Stimulated activated CD4-positive, alpha-beta T cell treated with anti-CD3 and anti-CD28 coated beads, TNF-alpha, amount 100 ng/mL, for 1 hour (primary cell): ENCODE measurements at regions not wholly inside any gene's neighbourhood (a gene's known extent, or its start where the extent isn't known, plus 50 kb on each side); places are given as distances from the start of the nearest gene placed in this dataset.

ENCODE experiments used
- DNase-seq, 3 donors: peaks; one replicate each; pipeline ENCODE4 v3.0.0-alpha.2; 2020; ENCODE audit warnings: low read depth in 3 of 3, low spot score in 1 of 3

DNA sequence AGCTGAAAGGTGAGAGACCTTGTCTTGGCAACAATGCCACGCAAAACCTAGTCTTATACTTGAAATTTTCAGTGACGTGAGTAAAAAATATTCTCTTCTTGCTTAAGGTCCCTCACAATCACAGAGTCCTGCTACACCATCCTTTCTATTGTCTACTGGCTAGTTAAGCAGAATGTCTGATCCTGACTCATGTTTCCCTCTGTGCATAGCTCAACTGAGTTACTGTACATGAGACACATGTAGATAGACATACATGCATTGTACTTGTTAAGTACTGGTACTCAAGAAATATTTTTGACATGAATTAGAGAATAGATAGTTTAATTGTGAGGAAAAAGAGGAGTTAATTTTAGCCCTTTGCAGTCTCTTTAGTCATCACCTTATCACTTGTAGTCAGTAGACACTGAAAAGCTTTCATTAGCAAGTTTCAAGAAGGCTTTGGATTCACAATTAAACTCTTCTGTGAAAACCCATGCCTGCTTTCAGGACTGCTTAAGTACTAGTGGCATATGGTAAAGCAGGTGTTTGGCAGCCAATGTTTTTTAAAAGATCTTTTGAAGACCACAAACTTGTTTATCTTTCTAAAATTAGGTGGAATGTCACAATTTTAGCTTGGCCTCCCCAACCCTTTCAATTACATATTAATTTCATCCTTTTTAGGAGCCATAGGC, 158.7 kb upstream of the CCDC150 start:
- DNase-seq = no peak

DNA sequence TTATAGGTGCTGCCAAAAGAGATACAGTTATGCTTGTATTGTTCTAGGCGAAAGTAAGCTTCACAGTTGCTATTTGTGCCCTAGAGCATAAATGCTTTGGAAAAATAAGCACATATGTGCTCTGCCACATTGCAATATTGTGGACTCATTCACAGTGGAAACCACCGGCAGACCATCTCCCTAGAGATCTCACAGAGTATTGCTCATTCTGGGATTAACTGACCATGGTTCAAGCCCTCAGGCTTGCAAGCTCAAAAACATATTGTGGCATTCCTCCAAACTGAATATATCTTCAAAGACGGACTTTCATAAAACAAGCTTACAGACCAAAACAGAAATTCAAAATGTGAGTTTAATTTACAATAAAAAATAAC, 158.2 kb upstream of the CCDC150 start:
- no peak for DNase-seq

DNA sequence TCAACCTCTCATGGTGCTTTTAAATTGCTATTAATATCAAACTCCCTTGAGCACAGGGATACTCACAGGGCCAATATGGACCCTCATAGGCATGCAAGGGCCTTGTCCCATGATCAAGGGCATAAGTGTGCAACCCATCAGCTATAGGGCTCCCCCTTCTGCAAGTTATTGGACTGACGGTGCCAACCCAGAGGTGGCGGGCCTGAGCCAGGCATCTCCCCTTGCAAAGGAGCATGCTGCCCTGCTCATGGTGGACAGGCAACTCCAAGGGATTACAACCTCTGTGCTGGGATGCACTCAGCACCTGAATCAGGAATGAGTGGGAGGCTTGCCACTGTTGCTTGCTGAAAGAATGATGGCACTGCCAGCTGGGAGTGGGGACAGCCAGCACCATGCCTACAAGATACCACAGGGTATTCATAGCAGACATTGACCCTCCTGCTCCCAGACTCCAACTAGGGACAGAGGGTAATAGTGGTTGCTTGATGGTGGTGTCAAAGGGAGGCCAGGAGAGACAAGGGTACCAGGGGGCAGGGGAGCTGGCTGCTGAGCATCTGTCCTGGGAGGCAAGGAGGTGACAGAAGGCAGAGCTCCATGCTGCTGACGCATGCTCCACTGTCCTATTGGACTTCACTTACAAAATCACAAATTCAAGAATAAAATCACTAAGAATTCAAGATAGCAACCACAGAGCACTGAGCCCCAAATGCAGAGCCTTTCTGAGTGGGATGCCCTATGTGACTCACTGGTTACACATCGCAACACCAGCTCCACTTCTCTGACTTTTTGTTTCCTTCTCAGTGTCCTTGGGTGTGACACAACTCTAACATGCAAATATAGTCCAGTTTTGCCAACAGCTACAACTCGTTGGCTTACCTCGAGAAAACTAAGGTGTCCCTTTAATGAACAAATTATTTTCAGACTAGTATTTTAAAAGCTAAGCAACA, 157.1 kb upstream of the CCDC150 start:
- DNase-seq = no peak

DNA sequence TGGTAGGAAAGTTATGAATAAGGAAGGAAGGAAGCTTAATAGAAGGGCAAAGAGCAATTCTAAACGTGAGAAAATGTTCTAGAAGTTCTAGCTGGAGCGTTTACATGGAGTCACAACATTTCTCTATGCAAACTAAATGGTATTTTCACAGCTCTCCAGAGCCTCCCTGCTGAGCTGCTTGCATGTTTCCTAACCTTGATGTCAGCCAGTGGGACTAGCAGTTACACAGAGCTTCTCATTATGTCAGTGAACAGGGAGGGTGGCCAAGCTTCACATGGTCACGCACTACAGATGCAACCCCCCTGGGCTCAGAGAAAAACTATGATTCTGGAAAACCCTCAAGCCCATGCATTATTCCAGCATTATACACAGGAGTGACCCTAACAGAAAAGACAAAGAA, 153.4 kb upstream of the CCDC150 start:
- DNase-seq = no peak

DNA sequence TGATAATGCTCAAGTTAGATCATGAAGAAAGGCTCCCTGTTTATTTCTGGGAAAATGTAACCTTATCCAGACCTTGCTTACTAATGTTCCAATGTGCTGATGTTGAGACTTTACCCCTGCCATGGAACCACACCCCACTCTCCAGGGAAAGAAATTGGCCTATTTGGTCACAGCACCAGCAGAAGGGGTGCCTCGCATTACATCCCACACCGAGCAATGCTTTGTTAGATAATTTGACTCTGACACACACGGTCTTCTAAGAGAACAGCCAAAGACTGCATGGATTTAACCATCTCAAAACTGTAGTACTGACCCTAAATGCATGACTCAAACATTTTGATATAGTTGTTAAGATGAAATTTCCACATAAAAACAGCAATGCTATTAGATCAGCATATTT, 152.1 kb upstream of the CCDC150 start:
- no peak for DNase-seq

DNA sequence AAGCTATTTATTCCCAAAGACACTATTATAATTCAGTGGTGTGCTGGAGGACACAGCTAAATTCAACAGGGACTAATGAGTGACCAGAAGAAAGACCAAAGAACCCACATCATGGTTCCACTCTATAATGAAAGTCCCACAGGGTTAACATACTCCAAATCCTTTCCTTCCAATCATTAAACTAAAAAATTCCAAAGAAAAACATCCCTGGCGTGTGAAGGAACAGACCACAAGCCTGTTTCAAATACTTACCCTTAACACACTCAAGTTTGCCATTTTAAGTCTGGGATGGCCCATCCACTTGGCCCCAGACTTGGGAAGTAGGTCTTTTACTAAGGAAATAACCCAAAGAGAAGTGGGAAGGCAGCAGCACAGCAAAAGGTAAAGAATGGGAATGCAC, 150.1 kb upstream of the CCDC150 start:
- DNase-seq = no peak

DNA sequence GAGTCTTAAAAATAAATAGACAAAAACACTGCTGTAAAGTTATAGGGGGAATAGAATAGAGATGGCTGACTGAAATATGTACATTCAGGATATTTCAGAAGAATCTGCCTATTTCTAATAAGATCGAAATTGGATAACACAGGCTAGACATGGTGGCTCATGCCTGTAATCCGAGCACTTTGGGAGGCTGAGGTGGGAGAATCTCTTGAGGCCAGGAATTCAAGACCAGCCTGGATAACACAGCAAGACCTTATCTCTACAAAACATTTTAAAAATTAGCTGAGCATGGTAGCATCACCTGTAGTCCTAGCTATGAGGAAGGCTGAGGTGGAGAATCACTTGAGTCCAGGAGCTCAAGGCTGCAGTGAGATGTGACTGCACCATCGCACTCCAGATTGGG, 146.6 kb upstream of the CCDC150 start:
- DNase-seq = no peak

DNA sequence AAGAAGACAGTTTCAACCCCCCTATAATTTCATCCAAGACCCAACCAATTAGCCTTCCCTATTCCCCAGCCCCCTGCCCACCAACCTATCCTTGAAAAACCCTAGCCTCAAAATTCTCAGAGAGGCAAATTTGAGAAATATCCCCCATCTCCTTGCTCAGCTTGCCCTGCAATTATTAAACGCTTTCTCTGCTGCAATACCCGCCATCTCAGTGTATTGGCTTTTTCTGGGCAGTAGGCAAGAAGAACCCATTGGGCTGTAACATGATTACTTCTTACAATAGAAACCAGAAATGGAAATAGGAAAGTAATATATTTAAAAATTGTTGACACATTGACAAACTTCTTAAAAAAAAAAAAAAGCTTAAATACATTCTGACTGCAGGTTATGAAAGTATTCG, 140.6 kb upstream of the CCDC150 start:
- no peak for DNase-seq

DNA sequence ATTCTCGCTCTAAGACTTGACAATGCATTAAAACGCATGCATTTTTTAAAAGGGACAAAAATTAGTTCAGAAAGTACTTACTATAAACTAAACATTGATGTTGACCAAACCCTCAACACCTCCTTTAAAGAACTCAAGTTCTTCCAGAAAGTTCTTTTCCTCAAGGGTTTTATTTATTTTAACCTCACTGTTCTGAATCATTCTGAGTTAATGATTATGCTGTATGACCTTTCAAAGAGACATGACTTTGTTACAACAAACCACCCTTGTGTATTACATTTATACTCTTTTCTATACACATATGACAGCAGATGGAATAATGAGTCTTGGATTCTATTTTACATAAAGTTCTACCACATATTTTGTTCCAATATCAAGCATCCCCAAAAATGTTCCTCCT, 139.8 kb upstream of the CCDC150 start:
- DNase-seq = no peak

DNA sequence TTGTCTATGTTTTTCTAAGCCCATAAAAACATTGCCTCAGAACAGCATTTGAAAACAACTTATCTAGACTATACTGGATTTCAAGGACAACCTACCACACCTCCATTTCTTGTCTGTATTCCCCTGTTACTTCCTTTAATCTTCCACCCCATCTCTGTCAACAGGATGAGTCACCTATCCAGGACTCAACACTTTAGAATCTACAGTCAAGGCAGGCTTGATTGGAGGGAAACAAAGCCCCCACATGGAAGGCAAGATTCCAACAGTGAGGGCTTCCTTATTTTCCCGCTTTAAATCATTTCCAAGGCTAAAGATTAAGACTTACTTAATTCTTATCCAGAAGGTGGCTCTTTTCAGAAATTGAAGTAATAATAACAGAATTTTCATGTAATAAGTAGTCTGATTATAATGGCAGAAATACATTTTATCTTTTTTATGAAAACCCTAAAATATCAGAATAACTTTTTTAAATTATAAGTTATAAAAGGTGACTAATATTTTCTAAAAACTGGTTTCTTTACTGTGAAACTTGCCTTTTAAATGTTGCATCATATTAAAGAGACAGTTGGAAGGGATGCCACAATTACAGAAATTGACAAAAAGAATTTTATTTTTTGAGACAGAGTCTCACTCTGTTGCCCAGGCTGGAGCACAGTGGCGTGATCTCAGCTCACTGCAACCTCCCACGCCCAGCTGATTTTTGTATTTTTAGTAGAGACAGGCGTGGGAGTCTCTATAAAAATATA, 138.7 kb upstream of the CCDC150 start:
- DNase-seq = no peak

DNA sequence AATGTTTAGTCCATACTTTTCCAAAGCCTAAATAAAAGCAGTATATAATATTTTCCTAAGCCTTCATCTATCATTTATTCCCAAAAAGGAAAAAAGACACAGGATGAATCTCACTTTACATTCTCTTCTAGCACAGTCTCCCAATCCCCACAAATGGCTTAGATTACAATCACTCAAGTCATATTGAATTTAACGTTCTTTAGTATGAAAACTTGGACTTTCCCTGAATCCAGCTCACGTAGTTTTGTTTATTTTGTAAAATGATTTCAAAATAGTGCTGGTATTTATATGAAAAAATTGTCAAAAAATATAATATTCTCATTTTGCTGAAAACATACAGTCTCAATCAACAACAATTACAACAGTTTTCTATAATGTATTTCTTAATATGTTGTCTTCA, 137.7 kb upstream of the CCDC150 start:
- no peak for DNase-seq

DNA sequence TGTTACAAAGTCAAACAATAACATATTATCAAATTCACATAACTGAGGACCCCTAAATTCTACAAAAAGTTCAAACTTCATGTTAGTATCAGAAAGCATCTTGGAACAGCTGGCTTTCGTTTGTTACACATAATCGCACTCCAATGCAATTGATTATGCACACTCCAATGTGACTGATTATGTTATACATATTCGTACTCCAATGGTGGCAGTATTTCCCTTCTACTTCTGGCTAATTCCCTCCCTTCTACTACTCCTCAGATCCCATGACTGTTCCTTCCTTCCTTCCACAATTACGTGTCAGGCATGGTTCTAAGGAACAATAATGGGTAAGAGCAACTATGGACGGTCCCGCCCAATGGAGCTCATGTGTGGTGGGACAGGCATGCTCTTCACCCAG, 137.1 kb upstream of the CCDC150 start:
- DNase-seq = no peak

DNA sequence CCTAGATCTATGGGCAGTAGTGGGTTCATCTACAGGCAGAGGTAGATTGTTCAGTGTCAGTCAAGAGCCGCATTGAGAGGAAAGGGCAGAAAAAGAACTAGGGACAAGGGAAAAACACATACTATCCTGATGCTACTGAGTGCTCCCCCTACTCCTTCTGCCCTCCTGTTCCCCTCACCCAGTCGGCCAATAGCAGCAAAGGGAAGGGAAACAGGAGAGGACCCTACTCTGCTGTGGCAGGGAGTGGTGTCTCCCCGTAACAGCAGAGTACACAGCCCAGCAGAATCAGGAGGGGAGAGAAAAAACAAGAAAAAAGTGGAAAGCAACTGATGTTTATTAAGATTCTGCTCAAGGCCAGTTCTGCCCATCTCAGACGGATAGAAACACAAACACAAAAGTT, 136.1 kb upstream of the CCDC150 start:
- no peak for DNase-seq

DNA sequence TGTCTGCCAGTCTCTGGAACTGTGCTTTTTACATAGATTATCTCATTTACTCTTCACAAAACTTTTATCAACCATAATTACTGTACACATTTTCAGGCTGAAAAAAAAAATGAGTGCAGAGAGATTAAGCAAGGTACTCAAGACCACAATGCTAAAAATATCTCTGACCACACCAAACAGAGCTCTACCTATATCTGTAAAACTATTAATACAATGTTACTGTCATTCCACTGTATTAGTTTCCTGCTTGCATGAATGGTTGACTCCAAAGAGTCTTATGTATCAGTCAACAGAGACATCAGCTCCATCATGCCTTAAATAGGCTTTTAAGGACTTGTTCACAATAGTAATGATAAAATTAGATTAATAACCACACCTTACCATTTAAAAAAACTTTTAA, 134.7 kb upstream of the CCDC150 start:
- DNase-seq = no peak

DNA sequence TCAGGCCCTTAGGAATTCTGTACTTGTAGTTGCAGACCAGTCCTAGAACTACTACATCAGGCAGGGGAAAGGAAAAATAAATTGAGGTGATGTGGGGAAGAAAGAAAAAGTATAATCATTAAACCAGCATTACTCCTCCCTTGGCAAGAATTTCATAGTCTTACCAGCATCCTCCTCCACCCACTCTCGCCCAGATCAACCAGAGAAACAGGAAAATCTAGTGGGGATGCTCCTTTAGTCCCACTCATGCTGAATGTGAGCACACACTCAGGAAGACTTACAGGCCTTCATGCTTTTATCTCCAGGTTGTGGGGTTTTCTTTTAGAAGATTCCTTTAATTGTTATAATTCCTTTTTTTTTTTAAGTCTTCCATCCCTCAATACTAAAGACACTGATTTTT, 129.3 kb upstream of the CCDC150 start:
- DNase-seq = no peak

DNA sequence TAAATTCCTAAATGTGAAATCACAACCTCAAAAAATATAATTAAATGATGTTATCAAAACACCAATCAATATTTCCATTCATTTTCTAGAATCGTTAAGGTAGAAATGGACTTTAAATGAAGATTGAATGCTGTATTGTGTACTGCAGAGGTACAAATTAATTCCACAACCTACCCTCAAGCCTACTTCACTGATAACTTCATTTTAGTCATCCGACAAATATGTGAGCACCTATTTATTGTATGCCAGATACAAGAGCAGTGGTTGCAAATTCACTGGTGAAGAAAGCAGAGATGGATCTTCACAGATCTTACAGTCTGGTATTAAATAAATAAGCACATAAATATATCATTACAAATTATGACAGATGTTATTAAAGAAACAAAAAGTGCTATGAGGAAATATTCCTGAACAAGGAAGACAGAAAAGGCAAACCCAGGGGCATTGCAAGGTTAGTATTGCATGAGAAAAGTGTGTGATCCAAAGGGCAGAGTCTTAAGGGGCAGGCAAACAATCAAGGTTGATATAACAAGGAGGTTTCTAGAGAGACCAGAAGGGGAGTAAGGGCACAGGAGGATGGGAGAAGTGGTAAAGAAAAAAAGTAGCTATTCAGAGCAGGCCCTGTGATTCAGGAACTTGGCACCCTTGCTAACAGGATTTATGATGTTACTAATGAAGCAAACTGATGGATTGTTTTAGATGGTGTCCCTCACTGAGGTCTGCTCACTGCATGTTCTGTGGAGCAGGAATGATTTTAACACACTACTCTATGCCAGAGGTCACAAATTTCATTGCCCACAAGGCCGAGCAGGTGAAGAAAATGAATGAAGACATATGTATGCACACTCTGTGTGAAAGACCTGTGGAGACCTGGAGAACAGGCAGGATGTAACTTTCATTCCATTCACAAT, 128.0 kb upstream of the CCDC150 start:
- no peak for DNase-seq

DNA sequence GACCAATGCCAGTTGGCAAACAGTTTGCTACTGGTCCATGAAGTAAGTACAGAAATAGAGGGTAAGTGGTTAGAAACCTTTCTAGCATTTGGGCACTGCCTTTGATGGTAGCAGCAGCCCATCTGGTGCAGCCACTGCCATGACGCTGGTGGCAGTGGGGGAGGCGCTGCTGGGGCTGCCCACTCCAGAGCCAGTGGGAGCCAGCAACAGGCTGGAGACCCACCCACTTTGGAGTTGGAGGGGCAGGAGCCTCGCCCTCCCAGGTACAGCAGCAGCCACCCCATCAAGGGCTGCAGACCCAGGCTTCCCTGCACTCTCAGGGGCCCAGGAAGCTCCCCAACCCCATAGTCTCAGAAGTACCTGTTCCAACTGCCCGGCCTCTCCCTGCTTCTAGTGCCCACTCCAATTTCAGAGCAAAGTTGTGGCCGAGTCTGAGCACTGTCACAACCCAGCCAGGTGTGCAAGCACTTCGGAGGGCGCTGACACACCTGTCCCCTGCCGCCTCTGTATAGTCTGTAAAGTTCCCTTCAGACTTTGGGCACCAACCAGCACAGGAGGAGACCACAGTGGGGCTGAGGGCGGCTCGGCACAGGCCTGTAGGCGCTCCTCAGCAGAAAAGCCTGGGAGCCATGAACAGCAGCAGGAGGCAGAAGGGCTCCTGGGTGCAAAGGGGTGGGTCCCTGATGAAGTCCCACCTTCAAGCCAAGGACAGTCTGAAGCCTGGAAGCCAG, 125.6 kb upstream of the CCDC150 start:
- no peak for DNase-seq

DNA sequence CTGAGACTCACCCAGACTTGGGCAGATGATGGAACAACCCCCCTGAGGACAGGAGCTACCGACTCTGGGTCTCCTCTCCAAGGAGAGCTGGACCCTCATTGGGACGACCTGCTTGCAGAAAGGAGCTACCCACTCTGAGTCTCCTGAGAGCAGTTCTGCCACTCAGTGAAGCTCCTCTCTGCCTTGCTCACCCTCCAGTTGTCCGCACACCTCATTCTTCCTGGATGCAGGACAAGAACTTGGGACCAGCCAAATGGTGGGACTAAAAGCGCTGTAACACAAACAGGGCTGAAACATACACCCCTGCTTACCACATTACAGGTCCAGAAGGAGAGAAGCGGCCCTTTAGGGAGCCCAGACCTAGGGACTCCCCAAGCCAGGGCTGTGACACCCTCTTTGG, 124.9 kb upstream of the CCDC150 start:
- DNase-seq = no peak

DNA sequence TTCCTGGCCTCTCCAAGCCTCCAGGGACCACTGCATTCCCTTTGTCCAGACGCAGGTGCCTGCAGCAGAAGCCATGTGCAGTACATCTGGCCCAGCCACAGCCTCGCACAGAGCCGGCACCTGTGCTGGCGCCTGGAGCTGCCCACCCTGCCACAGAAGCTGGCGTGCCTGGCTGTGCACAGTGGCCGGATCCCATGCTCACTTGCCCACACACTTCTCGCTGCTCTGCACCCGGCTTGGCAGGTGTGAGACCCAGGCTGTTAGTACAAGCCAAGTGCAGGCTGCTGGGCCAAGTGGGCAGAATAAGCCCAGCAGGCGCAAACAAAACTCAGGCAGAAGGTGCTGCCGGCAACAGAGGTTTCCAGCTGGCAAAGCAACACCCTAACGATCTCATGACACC, 124.5 kb upstream of the CCDC150 start:
- no peak for DNase-seq

DNA sequence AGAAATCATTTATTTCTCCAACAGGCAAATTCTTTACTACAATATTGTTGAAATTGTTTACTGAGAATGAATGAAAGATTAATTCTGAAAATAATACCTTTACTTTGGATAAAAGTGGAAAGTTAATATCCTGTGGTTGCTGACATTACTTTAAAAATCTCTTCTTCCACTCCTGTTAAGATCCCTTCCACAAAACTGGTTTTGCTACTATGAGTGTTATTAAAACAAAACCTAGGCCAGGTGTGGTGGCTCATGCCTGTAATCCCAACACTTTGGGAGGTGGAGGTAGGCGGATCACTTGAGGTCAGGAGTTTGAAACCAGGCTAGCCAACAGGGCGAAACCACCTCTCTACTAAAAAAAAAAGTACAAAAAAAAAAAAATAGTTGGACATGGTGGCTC, 123.9 kb upstream of the CCDC150 start:
- DNase-seq = no peak
